SK-N-MC (cell line): ENCODE measurements at regions not wholly inside any gene's neighbourhood (a gene's known extent, or its start where the extent isn't known, plus 50 kb on each side); places are given as distances from the start of the nearest gene placed in this dataset.

ENCODE experiments used
- EZH2 ChIP-seq: fragments of 200-600 bp; sonication (generic); IDR thresholded peaks from one replicate; pipeline ENCODE4 v1.6.1; 2017; ENCODE audit warnings: antibody characterized with exemption
- FOXP2 ChIP-seq: optimal IDR thresholded peaks from 2 replicates; pipeline ENCODE3; 2011; ENCODE audit warnings: mild to moderate bottlenecking, moderate library complexity; ENCODE audit not compliant: insufficient read depth; ENCODE audit errors: extremely low read length, control extremely low read depth
- POLR2AphosphoS5 ChIP-seq: IDR thresholded peaks from 2 replicates; pipeline ENCODE4 v1.6.1; 2012; ENCODE audit warnings: mild to moderate bottlenecking, low read depth, low read length, borderline replicate concordance

DNA sequence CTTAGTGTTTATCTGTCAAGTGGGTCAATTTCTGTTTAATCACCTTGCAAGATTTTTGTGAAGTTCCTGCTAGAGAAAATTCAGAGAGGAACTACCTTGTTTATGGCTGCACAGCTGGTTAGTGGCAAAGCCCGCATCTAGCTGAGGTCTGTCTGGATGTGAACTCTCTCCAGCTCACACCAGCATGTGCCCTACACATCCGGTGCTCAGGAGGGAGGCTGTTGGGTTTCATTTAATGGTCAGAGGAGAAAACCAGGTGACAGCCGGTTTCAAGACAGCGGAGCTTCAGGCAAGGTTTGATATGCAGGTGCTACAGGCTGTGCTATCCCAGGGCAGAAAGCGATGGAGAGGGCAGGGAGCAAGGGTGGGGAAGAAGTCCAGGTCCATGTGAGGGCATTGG, 351.1 kb downstream of the ACTR3B start:
- TF ChIP-seq POLR2AphosphoS5 = no peak
- no peak for TF ChIP-seq EZH2
- no peak for TF ChIP-seq FOXP2
